ENCODE measurements at regions not wholly inside any gene's neighbourhood (a gene's known extent, or its start where the extent isn't known, plus 50 kb on each side); places are given as distances from the start of the nearest gene placed in this dataset.

DNA sequence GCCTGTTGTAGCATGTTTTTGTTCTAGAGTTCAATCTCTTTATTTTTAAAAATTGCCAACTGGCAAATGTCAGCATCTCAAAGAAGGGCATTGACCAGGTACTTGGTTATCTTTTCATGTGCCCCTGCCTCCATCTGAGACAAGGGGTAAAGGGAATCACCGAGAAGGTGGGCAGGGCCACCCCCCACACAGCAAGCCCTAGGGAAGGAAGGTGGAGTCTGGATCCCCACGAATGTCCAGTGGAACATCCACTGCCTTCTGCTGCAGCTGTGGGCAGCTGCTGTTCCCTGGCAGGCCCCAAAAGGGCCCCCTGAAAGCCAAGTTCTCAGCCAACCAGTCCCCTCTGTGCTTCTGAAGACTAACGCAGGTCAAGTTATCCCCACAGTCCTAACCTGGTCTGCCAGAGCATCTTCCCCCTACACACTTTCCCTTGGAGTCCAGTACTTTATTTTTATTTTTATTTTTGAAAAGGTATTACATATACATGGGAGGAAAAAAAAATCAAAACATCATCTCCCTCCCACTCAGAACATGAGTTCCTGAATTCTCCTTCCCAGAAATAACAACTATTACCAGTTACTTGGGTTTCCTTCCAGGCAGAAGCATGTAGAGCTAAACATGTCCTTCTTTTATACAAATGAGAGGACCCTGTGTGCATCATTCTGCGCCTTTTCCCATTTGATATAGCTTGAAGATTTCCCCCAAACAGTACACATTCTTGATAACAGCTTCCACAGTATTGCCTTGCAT is 253.7 kb downstream of the MAFB start:
- H4K20me1 ChIP-seq (replicated peaks; ENCODE audit: control insufficient read depth, extremely low read depth, insufficient read depth, low read length): no peaks in the 10 kb centered on the region
- H3K79me2 ChIP-seq (ENCODE audit: control insufficient read depth, insufficient read depth, low read length): no peaks in the 10 kb centered on the region
- no peak overlapping the region for H3K27ac ChIP-seq (ENCODE audit: insufficient read depth, low read depth, low read length)
- H2AFZ ChIP-seq (ENCODE audit: low read depth, low read length): no peak overlapping the region
- no peaks in the 10 kb centered on the region for H3K36me3 ChIP-seq (ENCODE audit: control insufficient read depth in 2 of 2, extremely low read depth in 1 of 2, insufficient read depth in 2 of 2, low read length in 2 of 2)
- intact Hi-C loops (cut with micrococcal nuclease): loop anchor here (10.0 kb wide), 1 partner anchor 271 kb away; no protein-coding TSS in a partner anchor
- DNase-seq (ENCODE audit: low read depth, low spot score): no peak
- no peaks in the 10 kb centered on the region for H3K4me1 ChIP-seq (ENCODE audit: control insufficient read depth, extremely low read depth, insufficient read depth, low read length)
- H3K9ac ChIP-seq (replicated peaks; ENCODE audit: extremely low read depth, insufficient read depth, low read length): no peak overlapping the region
- no TSS peak for BruUV-seq (replicated peaks)
- no peaks in the 10 kb centered on the region for H3K9me1 ChIP-seq (replicated peaks; ENCODE audit: control insufficient read depth, extremely low read depth, insufficient read depth, low read length)
- FAIRE-seq: no peak
- H3K27me3 ChIP-seq (ENCODE audit: control insufficient read depth in 2 of 2, insufficient read depth in 2 of 2, low read length in 2 of 2): no peaks in the 10 kb centered on the region
- ChIA-PET POLR2A (no interaction called here), CTCF (no interaction called here)
- dilution Hi-C loops (cut with MboI; ENCODE audit: extremely low pct_ligation_motif_present, low sequenced_read_pairs): no loop called here
- no peak overlapping the region for H3K4me2 ChIP-seq (ENCODE audit: insufficient read depth, low read length)
- H3K4me3 ChIP-seq (replicated peaks in 1 of 3; ENCODE audit: insufficient read depth in 1 of 3, low read depth in 1 of 3, low read length in 3 of 3): no peak overlapping the region
- no peaks in the 10 kb centered on the region for H3K9me3 ChIP-seq (replicated peaks; ENCODE audit: control insufficient read depth, insufficient read depth, low read length)
- no peak for TF ChIP-seq GATA2 (IDR thresholded peaks at IDR 0.05; ENCODE audit: insufficient read depth, insufficient read length, low read depth, low read length)
- no peak for TF ChIP-seq EZH2 (IDR thresholded peaks at IDR 0.05; ENCODE audit: borderline replicate concordance, low read depth, low read length, severe bottlenecking)
- TF ChIP-seq MYC (IDR thresholded peaks at IDR 0.05; ENCODE audit: low read depth, low read length): no peak
- no peak for TF ChIP-seq POLR2A (IDR thresholded peaks at IDR 0.05; ENCODE audit: low read depth, low read length)
- TF ChIP-seq, protein P1, sequence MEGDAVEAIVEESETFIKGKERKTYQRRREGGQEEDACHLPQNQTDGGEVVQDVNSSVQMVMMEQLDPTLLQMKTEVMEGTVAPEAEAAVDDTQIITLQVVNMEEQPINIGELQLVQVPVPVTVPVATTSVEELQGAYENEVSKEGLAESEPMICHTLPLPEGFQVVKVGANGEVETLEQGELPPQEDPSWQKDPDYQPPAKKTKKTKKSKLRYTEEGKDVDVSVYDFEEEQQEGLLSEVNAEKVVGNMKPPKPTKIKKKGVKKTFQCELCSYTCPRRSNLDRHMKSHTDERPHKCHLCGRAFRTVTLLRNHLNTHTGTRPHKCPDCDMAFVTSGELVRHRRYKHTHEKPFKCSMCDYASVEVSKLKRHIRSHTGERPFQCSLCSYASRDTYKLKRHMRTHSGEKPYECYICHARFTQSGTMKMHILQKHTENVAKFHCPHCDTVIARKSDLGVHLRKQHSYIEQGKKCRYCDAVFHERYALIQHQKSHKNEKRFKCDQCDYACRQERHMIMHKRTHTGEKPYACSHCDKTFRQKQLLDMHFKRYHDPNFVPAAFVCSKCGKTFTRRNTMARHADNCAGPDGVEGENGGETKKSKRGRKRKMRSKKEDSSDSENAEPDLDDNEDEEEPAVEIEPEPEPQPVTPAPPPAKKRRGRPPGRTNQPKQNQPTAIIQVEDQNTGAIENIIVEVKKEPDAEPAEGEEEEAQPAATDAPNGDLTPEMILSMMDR (IDR thresholded peaks at IDR 0.05; ENCODE audit: extremely low read depth in 1 of 2, insufficient read depth in 1 of 2, low read depth in 1 of 2, low read length in 2 of 2): no peak
- TF ChIP-seq, protein P2, sequence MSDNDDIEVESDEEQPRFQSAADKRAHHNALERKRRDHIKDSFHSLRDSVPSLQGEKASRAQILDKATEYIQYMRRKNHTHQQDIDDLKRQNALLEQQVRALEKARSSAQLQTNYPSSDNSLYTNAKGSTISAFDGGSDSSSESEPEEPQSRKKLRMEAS (IDR thresholded peaks at IDR 0.05; ENCODE audit: insufficient read depth, insufficient read length): no peak
- TF ChIP-seq FOS (IDR thresholded peaks at IDR 0.05; ENCODE audit: borderline replicate concordance, insufficient read depth, low read length): no peak
- TF ChIP-seq POLR2AphosphoS5 (IDR thresholded peaks at IDR 0.05; ENCODE audit: insufficient read depth, low read depth, low read length): no peak
- no peak for TF ChIP-seq JUN (IDR thresholded peaks at IDR 0.05; ENCODE audit: borderline replicate concordance, insufficient read depth, insufficient read length, low read depth)
